ENCODE measurements at regions not wholly inside any gene's neighbourhood (a gene's known extent, or its start where the extent isn't known, plus 50 kb on each side); places are given as distances from the start of the nearest gene placed in this dataset.

- in situ Hi-C loops (cut with MboI; ENCODE audit: low sequenced_read_pairs): no loop called here
Observed at GRCh38 chr16:56093055-56093454, 98.2 kb upstream of the GNAO1 start.

- in situ Hi-C loops (cut with MboI; ENCODE audit: low sequenced_read_pairs): no loop called here
Observed at GRCh38 chr16:56090076-56090475, 101.2 kb upstream of the GNAO1 start.

GRCh38 chr16:56087626-56088025 lies 103.7 kb upstream of the GNAO1 start:
- in situ Hi-C loops (cut with MboI; ENCODE audit: low sequenced_read_pairs): no loop called here

GRCh38 chr16:56081371-56081770 lies 109.9 kb upstream of the GNAO1 start:
- in situ Hi-C loops (cut with MboI; ENCODE audit: low sequenced_read_pairs): no loop called here

GRCh38 chr16:56075732-56076388 lies 115.4 kb upstream of the GNAO1 start:
- in situ Hi-C loops (cut with MboI; ENCODE audit: low sequenced_read_pairs): no loop called here

- in situ Hi-C loops (cut with MboI; ENCODE audit: low sequenced_read_pairs): no loop called here
Observed at GRCh38 chr16:56073508-56073907, 117.8 kb upstream of the GNAO1 start.

- in situ Hi-C loops (cut with MboI; ENCODE audit: low sequenced_read_pairs): no loop called here
Observed at GRCh38 chr16:56072096-56072495, 119.2 kb upstream of the GNAO1 start.

- in situ Hi-C loops (cut with MboI; ENCODE audit: low sequenced_read_pairs): no loop called here
Observed at GRCh38 chr16:56068816-56069215, 122.5 kb upstream of the GNAO1 start.

GRCh38 chr16:56068314-56068713 lies 123.0 kb upstream of the GNAO1 start:
- in situ Hi-C loops (cut with MboI; ENCODE audit: low sequenced_read_pairs): no loop called here

- in situ Hi-C loops (cut with MboI; ENCODE audit: low sequenced_read_pairs): no loop called here
Observed at GRCh38 chr16:56067406-56067805, 123.9 kb upstream of the GNAO1 start.

- in situ Hi-C loops (cut with MboI; ENCODE audit: low sequenced_read_pairs): no loop called here
Observed at GRCh38 chr16:56066617-56067016, 124.7 kb upstream of the GNAO1 start.

GRCh38 chr16:56063111-56063510 lies 128.2 kb upstream of the GNAO1 start:
- in situ Hi-C loops (cut with MboI; ENCODE audit: low sequenced_read_pairs): no loop called here

GRCh38 chr16:56057151-56057550 lies 134.1 kb upstream of the GNAO1 start:
- in situ Hi-C loops (cut with MboI; ENCODE audit: low sequenced_read_pairs): no loop called here

- in situ Hi-C loops (cut with MboI; ENCODE audit: low sequenced_read_pairs): no loop called here
Observed at GRCh38 chr16:56050916-56051315, 140.4 kb upstream of the GNAO1 start.

GRCh38 chr16:56048425-56049105 lies 142.7 kb upstream of the GNAO1 start:
- in situ Hi-C loops (cut with MboI; ENCODE audit: low sequenced_read_pairs): no loop called here

GRCh38 chr16:56047307-56048234 lies 143.7 kb upstream of the GNAO1 start:
- in situ Hi-C loops (cut with MboI; ENCODE audit: low sequenced_read_pairs): no loop called here

GRCh38 chr16:56042416-56042815 lies 148.9 kb upstream of the GNAO1 start:
- in situ Hi-C loops (cut with MboI; ENCODE audit: low sequenced_read_pairs): no loop called here

GRCh38 chr16:56041556-56042140 lies 149.6 kb upstream of the GNAO1 start:
- in situ Hi-C loops (cut with MboI; ENCODE audit: low sequenced_read_pairs): no loop called here

- in situ Hi-C loops (cut with MboI; ENCODE audit: low sequenced_read_pairs): no loop called here
Observed at GRCh38 chr16:56038564-56039098, 152.7 kb upstream of the GNAO1 start.

GRCh38 chr16:56032072-56032471 lies 156.9 kb upstream of the CES5A start:
- in situ Hi-C loops (cut with MboI; ENCODE audit: low sequenced_read_pairs): no loop called here

- in situ Hi-C loops (cut with MboI; ENCODE audit: low sequenced_read_pairs): no loop called here
Observed at GRCh38 chr16:56029026-56029425, 153.9 kb upstream of the CES5A start.

All from HL-60/S4 (cell line).